ENCODE measurements at regions not wholly inside any gene's neighbourhood (a gene's known extent, or its start where the extent isn't known, plus 50 kb on each side); places are given as distances from the start of the nearest gene placed in this dataset.

- TF ChIP-seq CTCF (IDR thresholded peaks at IDR 0.05): no peak
- no peak overlapping the region for H3K4me3 ChIP-seq
- no peaks in the 10 kb centered on the region for H3K4me1 ChIP-seq
- intact Hi-C loops (cut with DNase I; ENCODE audit: low total_unique reads): no loop called here
- no peak overlapping the region for H3K27ac ChIP-seq
- H3K9me3 ChIP-seq: no peaks in the 10 kb centered on the region
- H3K36me3 ChIP-seq: no peaks in the 10 kb centered on the region
- H3K27me3 ChIP-seq: no peaks in the 10 kb centered on the region
- no peak for DNase-seq
Observed at GRCh38 chrX:42695800-42696358, 82.1 kb downstream of the PPP1R2C start.

- intact Hi-C loops (cut with DNase I; ENCODE audit: low total_unique reads): no loop called here
- DNase-seq: no peak
- H3K27me3 ChIP-seq: no peaks in the 10 kb centered on the region
- H3K36me3 ChIP-seq: no peaks in the 10 kb centered on the region
- H3K27ac ChIP-seq: no peak overlapping the region
- no peak overlapping the region for H3K4me3 ChIP-seq
- no peaks in the 10 kb centered on the region for H3K4me1 ChIP-seq
- TF ChIP-seq CTCF (IDR thresholded peaks at IDR 0.05): no peak
- no peaks in the 10 kb centered on the region for H3K9me3 ChIP-seq
Observed at GRCh38 chrX:42694260-42694815, 83.6 kb downstream of the PPP1R2C start.

- Histone ChIP-seq H3K27me3 (no peaks in the 10 kb centered on the region), H3K9me3 (no peaks in the 10 kb centered on the region), H3K27ac (no peak overlapping the region), H3K36me3 (no peaks in the 10 kb centered on the region), H3K4me3 (no peak overlapping the region), H3K4me1 (no peaks in the 10 kb centered on the region)
- DNase-seq: no peak
- intact Hi-C loops (cut with DNase I; ENCODE audit: low total_unique reads): no loop called here
- no peak for TF ChIP-seq CTCF (IDR thresholded peaks at IDR 0.05)
Observed at GRCh38 chrX:42691196-42691595, 86.8 kb downstream of the PPP1R2C start.

GRCh38 chrX:42686706-42687105 lies 91.3 kb downstream of the PPP1R2C start:
- no peaks in the 10 kb centered on the region for H3K27me3 ChIP-seq
- H3K9me3 ChIP-seq: no peaks in the 10 kb centered on the region
- no peak overlapping the region for H3K4me3 ChIP-seq
- no peaks in the 10 kb centered on the region for H3K4me1 ChIP-seq
- no peak overlapping the region for H3K27ac ChIP-seq
- intact Hi-C loops (cut with DNase I; ENCODE audit: low total_unique reads): no loop called here
- TF ChIP-seq CTCF (IDR thresholded peaks at IDR 0.05): no peak
- no peak for DNase-seq
- H3K36me3 ChIP-seq: no peaks in the 10 kb centered on the region

GRCh38 chrX:42686296-42686695 lies 91.7 kb downstream of the PPP1R2C start:
- Histone ChIP-seq H3K27me3 (no peaks in the 10 kb centered on the region), H3K4me1 (no peaks in the 10 kb centered on the region), H3K4me3 (no peak overlapping the region), H3K36me3 (no peaks in the 10 kb centered on the region), H3K27ac (no peak overlapping the region), H3K9me3 (no peaks in the 10 kb centered on the region)
- intact Hi-C loops (cut with DNase I; ENCODE audit: low total_unique reads): no loop called here
- DNase-seq: no peak
- no peak for TF ChIP-seq CTCF (IDR thresholded peaks at IDR 0.05)

GRCh38 chrX:42684065-42684464 lies 93.9 kb downstream of the PPP1R2C start:
- no peak for DNase-seq
- H3K36me3 ChIP-seq: no peaks in the 10 kb centered on the region
- H3K4me3 ChIP-seq: no peak overlapping the region
- H3K4me1 ChIP-seq: no peaks in the 10 kb centered on the region
- no peak overlapping the region for H3K27ac ChIP-seq
- H3K27me3 ChIP-seq: no peaks in the 10 kb centered on the region
- H3K9me3 ChIP-seq: no peaks in the 10 kb centered on the region
- intact Hi-C loops (cut with DNase I; ENCODE audit: low total_unique reads): no loop called here
- no peak for TF ChIP-seq CTCF (IDR thresholded peaks at IDR 0.05)

Data from tibial artery (tissue), 4 donors.